Neural progenitor cell (in vitro differentiated cells): ENCODE measurements at regions not wholly inside any gene's neighbourhood (a gene's known extent, or its start where the extent isn't known, plus 50 kb on each side); places are given as distances from the start of the nearest gene placed in this dataset.

Source experiments
- EZH2 ChIP-seq: fragments of 200-600 bp; sonication (generic); IDR thresholded peaks from 2 replicates; pipeline ENCODE4 v1.6.1; 2017; ENCODE audit warnings: antibody characterized with exemption, mild to moderate bottlenecking, moderate library complexity
- EZH2phosphoT487 ChIP-seq: fragments of 200-600 bp; sonication (generic); IDR thresholded peaks from 2 replicates; pipeline ENCODE4 v1.6.1; 2017; ENCODE audit warnings: antibody characterized with exemption
- TF ChIP-seq, protein P1 (sequence below): fragments of 200-600 bp; sonication (generic); IDR thresholded peaks from 2 replicates; pipeline ENCODE4 v1.5.1; 2017; ENCODE audit warnings: antibody characterized with exemption, mild to moderate bottlenecking

DNA sequence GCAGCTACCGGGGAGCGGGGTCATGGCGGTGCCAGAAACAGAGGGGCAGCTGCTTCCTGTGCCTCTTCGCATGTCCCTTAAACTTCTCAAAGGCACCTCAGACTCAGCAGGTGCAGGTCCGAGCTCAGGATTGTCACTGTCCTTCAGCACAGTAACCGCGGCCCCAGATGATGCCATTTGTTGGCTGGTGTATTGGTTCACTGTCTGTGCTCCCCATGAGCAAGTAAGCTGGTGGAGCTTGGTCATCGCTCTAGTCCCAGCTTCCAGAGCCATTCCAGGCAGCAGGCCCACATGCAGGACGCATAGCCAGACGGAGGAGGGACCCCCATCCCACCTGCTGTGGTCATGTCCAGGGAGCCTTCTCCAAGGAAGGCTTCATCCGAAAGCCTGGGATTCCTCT is 154.0 kb upstream of the AJAP1 start:
- TF ChIP-seq, protein P1, sequence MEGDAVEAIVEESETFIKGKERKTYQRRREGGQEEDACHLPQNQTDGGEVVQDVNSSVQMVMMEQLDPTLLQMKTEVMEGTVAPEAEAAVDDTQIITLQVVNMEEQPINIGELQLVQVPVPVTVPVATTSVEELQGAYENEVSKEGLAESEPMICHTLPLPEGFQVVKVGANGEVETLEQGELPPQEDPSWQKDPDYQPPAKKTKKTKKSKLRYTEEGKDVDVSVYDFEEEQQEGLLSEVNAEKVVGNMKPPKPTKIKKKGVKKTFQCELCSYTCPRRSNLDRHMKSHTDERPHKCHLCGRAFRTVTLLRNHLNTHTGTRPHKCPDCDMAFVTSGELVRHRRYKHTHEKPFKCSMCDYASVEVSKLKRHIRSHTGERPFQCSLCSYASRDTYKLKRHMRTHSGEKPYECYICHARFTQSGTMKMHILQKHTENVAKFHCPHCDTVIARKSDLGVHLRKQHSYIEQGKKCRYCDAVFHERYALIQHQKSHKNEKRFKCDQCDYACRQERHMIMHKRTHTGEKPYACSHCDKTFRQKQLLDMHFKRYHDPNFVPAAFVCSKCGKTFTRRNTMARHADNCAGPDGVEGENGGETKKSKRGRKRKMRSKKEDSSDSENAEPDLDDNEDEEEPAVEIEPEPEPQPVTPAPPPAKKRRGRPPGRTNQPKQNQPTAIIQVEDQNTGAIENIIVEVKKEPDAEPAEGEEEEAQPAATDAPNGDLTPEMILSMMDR = no peak
- TF ChIP-seq EZH2 (no peak), EZH2phosphoT487 (no peak)
